CD4-positive, alpha-beta T cell treated with Interleukin-10 for 1 hour (primary cell): ENCODE measurements at regions not wholly inside any gene's neighbourhood (a gene's known extent, or its start where the extent isn't known, plus 50 kb on each side); places are given as distances from the start of the nearest gene placed in this dataset.

ENCODE experiments used
- DNase-seq: peaks from one replicate; pipeline ENCODE4 v3.0.0-alpha.2; 2020

DNA sequence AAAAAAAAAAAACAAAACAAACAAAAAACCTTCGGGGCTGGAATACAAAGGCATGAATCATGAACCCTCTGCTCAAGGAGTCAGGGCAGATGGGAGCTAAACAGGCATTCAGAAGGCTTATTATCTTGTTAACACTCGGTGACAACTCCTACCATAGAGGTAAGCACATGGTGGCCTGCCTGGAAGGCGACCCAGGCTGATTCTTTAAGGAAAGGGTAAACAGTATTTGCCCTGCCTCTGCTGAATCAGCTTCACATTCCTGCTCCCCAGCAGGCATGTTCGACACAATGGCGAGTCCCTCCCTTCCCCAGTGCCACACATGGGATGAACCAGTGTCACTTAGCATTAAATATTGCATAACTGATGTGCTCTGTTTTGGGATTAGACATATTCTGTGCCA, 191.9 kb downstream of the ARL4C start:
- DNase-seq = no peak

DNA sequence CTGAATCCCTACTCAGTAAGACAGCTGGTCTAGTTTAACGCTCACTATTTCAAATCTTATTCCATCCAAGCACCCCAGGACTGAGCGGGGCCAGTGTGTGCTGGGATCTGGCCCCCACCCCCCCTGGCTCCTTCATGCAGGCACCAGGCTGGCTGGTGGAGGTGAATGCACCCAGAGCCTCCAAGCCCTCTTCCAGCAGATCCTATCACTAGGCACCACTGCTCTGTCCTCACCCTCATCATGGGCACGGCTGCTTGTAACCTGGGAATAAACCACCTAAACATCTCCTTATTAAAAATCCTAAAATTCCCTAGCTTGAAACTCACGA, 194.3 kb downstream of the ARL4C start:
- DNase-seq = no peak

DNA sequence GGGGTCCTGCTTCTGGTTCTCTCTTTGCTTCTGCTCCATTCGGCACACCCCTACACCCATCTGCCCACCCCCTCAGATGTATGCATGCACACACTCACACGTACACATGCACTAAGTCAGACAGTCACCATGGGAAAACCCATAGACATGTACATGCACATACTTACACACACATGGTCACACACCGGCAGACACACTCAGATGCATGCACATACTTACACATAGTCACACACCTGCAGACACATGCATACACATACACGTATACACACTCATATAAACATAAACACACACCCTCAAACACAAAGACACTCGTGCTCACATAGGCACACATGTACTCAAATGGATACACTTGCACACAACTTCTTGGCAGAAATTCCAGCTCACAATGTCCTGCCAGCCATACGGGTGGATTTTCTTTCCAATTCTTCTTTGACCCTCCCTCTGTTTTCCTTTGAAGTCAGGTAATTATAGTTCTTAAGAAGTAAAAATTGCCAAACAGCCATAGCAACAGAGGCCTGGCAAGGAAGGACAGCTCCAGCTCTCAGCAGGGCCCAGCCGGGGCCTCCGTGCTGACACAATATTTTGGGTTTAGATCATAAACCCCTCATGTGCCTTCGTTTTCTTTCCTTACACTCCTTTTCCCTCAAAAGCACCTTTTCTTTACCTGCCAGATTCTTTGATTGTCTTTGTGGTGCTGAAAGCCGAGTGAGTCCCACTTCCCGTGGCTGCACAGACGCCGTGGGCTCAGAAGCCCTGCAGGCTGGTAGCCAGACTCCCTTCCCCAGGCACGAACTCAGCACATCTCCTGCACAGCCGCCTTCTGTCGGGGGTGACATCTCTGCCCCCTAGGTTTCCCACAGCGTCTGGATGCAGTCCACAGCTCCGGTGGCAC, 195.7 kb downstream of the ARL4C start:
- DNase-seq = no peak

DNA sequence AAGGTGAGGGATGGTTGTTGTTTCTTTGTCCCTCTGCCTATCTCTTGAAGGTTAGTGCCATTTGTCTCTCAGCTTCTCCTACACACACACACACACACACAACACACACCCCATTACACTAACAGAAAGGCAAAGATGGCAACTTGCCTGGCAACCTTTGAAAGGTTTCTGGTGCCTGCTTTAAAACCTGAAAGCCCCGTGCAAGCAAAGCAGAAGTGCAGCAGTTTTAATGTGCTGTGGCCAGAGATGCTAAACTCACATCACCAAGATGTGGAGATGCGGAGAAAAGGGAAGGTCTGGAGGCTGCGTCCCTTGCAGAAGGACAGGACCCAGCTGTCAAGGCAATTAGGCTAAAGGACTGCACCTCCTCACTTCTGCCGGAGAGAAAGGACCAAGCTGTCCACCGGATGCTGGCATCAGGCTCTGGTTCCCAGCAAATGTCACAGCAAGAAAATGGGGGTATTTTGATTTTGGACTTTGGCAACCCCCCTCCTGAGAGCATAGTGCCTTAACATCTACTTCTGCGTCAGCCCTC, 196.4 kb downstream of the ARL4C start:
- DNase-seq = no peak

- no peak for DNase-seq
These were observed 198.0 kb downstream of the ARL4C start for GRCh38 chr2:234298918-234299317.

- no peak for DNase-seq
These were observed 199.9 kb downstream of the ARL4C start for GRCh38 chr2:234296991-234297390.

GRCh38 chr2:234293973-234294372, 202.9 kb downstream of the ARL4C start:
- no peak for DNase-seq

DNA sequence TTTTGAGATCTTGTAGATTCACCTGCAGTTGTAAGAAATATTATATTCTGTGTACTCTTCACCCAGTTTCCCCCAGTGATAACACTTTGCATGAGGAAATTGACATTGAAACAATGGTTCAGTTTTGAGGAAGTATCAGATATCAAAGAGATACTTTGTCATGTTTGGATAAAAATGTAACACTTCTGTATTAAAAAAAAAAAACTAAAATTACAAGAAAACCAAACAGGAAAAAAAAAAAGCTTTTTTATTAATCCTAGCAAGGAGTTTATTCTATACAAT, 204.0 kb downstream of the ARL4C start:
- DNase-seq = no peak

- DNase-seq = peak; percentile 90
These were observed 204.5 kb downstream of the ARL4C start for GRCh38 chr2:234292205-234292961.

DNA sequence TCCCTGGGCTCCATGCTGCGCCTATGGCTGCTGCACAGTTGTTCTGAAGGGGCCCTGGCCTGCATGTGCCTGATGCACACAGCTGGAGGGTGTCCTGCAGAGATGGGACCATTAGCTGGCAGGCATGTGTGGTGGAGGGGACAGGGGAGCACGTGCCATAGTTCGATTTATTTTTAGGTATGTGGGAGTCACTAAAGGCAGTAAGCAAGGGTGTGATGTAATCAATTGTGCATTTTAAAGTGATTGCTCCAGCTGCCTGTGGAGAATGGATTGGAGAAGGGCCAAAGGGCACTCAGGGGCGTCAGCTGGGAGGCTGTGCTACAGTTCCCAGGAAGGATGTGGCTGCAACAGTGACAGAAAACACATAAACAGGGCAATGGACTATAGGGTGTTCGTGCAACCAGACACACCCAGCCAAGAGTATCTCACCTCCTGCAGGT, 205.1 kb downstream of the ARL4C start:
- DNase-seq = peak; percentile 67

DNA sequence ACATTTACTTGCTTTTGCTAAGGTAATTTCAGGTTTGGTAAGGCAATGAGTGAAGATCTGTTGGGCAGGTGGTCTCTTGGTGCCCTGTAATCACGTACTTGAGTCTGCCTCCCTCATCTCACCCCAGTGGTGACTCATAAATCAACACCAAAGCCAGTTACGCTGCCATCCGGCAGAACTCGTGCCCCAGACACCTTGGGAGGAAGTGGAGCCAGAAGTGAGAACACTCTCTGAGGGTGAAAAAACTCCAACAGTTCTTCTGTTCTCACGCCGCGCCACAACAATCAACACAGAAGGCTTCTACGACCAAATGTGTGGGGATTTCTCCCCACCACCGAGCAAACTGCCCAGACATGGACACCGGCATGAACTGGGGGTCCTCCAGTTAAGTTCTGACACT, 206.2 kb downstream of the ARL4C start:
- peak; percentile 93 for DNase-seq

- peak; percentile 36 for DNase-seq
These were observed 206.9 kb downstream of the ARL4C start for GRCh38 chr2:234289834-234290590.

DNA sequence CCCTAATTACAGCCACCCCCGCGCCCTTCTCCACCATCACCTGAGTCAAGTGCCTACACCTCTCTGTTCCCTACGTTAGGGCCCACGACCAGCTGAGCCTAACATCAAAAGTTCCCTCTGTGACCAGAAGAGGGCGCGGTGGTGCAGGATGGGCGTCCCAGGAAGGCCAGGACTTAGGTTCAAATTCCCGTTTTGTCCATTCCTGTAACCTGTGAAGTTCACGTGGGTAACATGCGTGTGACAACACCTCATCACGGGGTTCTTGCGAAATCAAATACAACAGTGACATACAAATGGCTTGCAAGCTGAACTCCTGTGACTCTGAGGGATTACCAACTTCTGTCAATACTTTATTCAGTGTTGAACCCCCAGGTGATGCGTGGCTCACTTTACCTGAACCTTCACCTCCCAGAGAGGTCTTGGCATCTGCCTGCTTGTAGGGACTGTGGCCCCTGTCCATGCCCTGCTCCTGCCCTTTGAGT, 207.9 kb downstream of the ARL4C start:
- peak; percentile 85 for DNase-seq

GRCh38 chr2:234287650-234288049, 209.2 kb downstream of the ARL4C start:
- no peak for DNase-seq

DNA sequence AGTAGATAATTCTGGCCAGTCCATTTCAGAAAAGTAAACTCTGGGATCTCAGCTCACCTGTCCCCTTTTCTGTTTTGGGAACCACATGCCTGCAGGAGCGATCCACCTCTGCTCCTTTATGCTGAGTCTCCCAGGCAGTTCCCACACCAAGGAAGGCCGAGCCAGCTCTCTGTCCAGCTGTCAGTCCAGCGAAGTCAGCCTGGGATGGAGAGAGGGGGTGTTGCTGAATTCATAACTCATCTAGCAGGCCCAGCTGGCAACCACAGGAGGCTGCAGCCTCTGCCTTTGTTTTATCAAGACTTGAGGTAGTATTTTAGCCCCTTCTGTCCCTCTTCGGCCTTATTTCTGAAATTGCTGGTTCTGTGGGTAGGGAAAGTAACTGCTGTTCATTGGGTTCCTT, 209.9 kb downstream of the ARL4C start:
- no peak for DNase-seq

DNA sequence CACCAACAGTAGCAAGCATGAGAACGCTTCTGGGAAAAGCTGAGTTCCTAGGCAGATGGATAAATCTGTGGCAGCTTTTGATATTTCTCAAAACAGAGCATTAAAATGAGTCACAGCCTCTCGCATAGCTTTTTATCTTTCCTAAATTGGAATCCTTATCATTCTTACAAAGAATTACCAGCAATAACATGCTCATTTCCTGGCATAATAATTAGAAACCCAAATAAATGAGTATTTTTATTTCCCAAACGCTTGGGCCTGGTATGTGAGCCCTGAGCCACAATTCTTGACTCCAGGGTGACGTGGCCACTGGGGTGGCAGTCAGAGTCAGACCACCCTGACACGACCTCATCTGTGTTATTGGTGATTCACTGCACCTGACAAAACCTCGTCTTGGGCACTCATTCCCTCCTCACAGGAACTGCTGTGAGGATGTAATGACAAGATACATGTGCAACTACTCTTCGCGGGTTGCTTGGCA, 210.7 kb downstream of the ARL4C start:
- no peak for DNase-seq

GRCh38 chr2:234285541-234285940, 211.3 kb downstream of the ARL4C start:
- no peak for DNase-seq

DNA sequence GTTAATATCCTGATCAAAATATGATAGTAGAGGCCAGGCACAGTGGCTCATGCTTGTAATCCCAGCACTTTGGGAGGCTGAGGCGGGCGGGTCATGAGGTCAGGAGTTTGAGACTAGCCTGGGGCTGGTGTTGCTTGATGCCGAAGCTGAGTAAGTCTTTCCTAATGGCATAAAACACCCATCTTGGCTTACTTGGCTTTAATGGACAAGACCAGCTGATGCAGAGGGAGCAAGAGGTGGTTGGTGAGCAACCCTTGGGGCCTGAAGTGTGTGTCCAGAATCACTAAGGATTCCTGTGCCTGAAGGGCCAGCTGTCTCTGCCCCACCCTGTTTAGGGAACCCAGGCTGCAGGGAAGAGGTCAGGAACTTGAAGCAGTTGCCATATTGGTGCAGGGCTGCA, 217.2 kb downstream of the ARL4C start:
- DNase-seq = no peak

GRCh38 chr2:234278556-234279255, 218.2 kb downstream of the ARL4C start:
- DNase-seq = peak; percentile 50

GRCh38 chr2:234275515-234275914, 221.4 kb downstream of the ARL4C start:
- no peak for DNase-seq

DNA sequence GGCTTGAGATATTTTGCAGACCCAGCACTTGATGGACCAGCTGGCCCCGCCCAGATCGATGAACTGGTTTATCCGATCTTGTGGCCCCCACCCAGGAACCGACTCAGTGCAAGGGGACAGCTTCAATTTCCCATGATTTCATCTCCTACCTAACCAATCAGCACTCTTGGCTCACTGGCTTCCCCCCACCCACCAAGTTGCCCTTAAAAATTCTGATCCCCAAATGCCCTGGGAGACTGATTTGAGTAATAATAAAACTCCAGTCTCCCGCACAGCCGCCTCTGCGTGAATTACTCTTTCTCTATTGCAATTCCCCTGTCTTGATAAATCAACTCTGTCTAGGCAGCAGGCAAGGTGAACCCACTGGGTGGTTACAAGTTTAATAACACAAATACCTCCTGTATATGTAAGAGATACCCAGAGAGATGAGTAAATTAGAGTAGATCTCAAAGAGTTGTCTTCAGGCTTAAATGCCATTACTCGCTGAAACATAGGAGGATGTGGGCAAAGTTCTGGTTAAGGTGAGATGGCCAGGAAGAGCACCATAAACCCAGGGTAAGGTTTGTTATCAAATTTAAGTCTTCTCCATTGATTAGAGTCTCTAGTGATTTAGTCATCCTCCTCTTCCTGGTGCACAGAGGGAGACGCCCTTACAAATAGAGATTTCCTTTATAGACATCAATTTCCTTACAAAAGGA, 222.8 kb downstream of the ARL4C start:
- peak; percentile 47 for DNase-seq
